Upper lobe of left lung (tissue), 6 donors: ENCODE measurements at regions not wholly inside any gene's neighbourhood (a gene's known extent, or its start where the extent isn't known, plus 50 kb on each side); places are given as distances from the start of the nearest gene placed in this dataset.

Source experiments
- ATAC-seq, 2 donors: fragments of 200-7000 bp; cut with Tn5 transposase; one replicate each; pipeline ENCODE4 v1.9.1; 2022; ENCODE audit warnings: mild to moderate bottlenecking in 2 of 2, moderate library complexity in 2 of 2; ENCODE audit not compliant: low FRiP score in 2 of 2
- DNase-seq, 2 donors: peaks; one replicate each; pipeline ENCODE4 v3.0.0-alpha.2; 2019 to 2020
- H3K27ac ChIP-seq, 4 donors: fragments of 200-600 bp; sonication (generic); one replicate each; pipeline ENCODE4 v1.5.1; 2016 to 2019
- H3K27me3 ChIP-seq, 4 donors: fragments of 200-600 bp; sonication (generic); one replicate each; pipeline ENCODE4 v1.5.1; 2017 to 2019
- H3K36me3 ChIP-seq, 4 donors: fragments of 200-600 bp; sonication (generic); one replicate each; pipeline ENCODE4 v1.5.1; 2016 to 2019
- H3K4me1 ChIP-seq, 4 donors: fragments of 200-600 bp; sonication (generic); one replicate each; pipeline ENCODE4 v1.5.1; 2018 to 2019
- H3K4me3 ChIP-seq, 4 donors: fragments of 200-600 bp; sonication (generic); one replicate each; pipeline ENCODE4 v1.5.1; 2017 to 2019; ENCODE audit warnings: mild to moderate bottlenecking in 2 of 4, moderate library complexity in 1 of 4
- H3K9me3 ChIP-seq, 4 donors: fragments of 200-600 bp; sonication (generic); one replicate each; pipeline ENCODE4 v1.5.1; 2018 to 2019
- CTCF ChIP-seq, 6 experiments: fragments of 450-650 bp in 4 of 6; fragments of 200-600 bp in 2 of 6; sonication (generic) in 2 of 6; IDR thresholded peaks; one replicate each; pipeline ENCODE4 v1.5.1; 2016 to 2019; ENCODE audit warnings: antibody characterized with exemption in 6 of 6
- EP300 ChIP-seq, 4 donors: sonication (generic); formaldehyde crosslinking; IDR thresholded peaks; one replicate each; pipeline ENCODE4 v1.5.1; 2017; ENCODE audit warnings: antibody characterized with exemption in 4 of 4, control low read depth in 2 of 4
- POLR2A ChIP-seq, 4 donors: fragments of 450-650 bp; IDR thresholded peaks; one replicate each; pipeline ENCODE4 v1.5.1; 2016 to 2017; ENCODE audit warnings: antibody characterized with exemption in 4 of 4, mild to moderate bottlenecking in 2 of 4
- POLR2AphosphoS5 ChIP-seq, 2 donors: sonication (generic); formaldehyde crosslinking; IDR thresholded peaks; one replicate each; pipeline ENCODE4 v1.5.1; 2017; ENCODE audit warnings: antibody characterized with exemption in 2 of 2
- WGBS, 2 donors: methylation state at CpG; one replicate each; pipeline ENCODE4 v1.1.5; 2017 to 2018; 5-methylcytosine and 5-hydroxymethylcytosine counted together
- donor health status: DM: no; HTN: no; CAD: no; lungs with moderate emphysema.
- donor health status: DM: no; HTN: yes; CAD: no; lungs with severe emphysema.

- DNase-seq, result no peak
- H3K4me1 ChIP-seq, result no peaks in the 10 kb centered on the region
- no peaks in the 10 kb centered on the region for H3K36me3 ChIP-seq
- no peak overlapping the region for H3K4me3 ChIP-seq
- no peak for ATAC-seq
- H3K27ac ChIP-seq, result no peak overlapping the region
- H3K9me3 ChIP-seq, result no peaks in the 10 kb centered on the region
- no peaks in the 10 kb centered on the region for H3K27me3 ChIP-seq
- no peak for TF ChIP-seq EP300 (IDR thresholded peaks at IDR 0.05)
- no peak for TF ChIP-seq CTCF (IDR thresholded peaks at IDR 0.05)
- TF ChIP-seq POLR2A (IDR thresholded peaks at IDR 0.05), result no peak
- no peak for TF ChIP-seq POLR2AphosphoS5 (IDR thresholded peaks at IDR 0.05)
Observed at GRCh38 chr10:91108820-91109219, 111.6 kb upstream of the PCGF5 start.

GRCh38 chr10:91111060-91111459, 109.4 kb upstream of the PCGF5 start:
- Histone ChIP-seq H3K36me3 (no peaks in the 10 kb centered on the region), H3K4me3 (no peak overlapping the region), H3K4me1 (no peaks in the 10 kb centered on the region), H3K27ac (no peak overlapping the region), H3K9me3 (no peaks in the 10 kb centered on the region), H3K27me3 (no peaks in the 10 kb centered on the region)
- DNase-seq (no peak), ATAC-seq (no peak)
- WGBS, 2 donors, result 97 to 100% methylated on average over 3 of the region's 3 CpGs
- TF ChIP-seq CTCF (IDR thresholded peaks at IDR 0.05) (no peak), POLR2A (IDR thresholded peaks at IDR 0.05) (no peak), EP300 (IDR thresholded peaks at IDR 0.05) (no peak), POLR2AphosphoS5 (IDR thresholded peaks at IDR 0.05) (no peak)

- H3K27ac ChIP-seq, result no peak overlapping the region
- no peaks in the 10 kb centered on the region for H3K36me3 ChIP-seq
- H3K4me3 ChIP-seq, result no peak overlapping the region
- H3K4me1 ChIP-seq, result no peaks in the 10 kb centered on the region
- WGBS, 2 donors, result 84 to 89% methylated on average over 9 of the region's 9 CpGs
- no peak for DNase-seq
- ATAC-seq, result no peak
- TF ChIP-seq EP300 (IDR thresholded peaks at IDR 0.05), result no peak
- TF ChIP-seq CTCF (IDR thresholded peaks at IDR 0.05), result no peak
- TF ChIP-seq POLR2A (IDR thresholded peaks at IDR 0.05), result no peak
- TF ChIP-seq POLR2AphosphoS5 (IDR thresholded peaks at IDR 0.05), result no peak
- H3K9me3 ChIP-seq, result no peaks in the 10 kb centered on the region
- no peaks in the 10 kb centered on the region for H3K27me3 ChIP-seq
Observed at GRCh38 chr10:91115618-91116390, 104.7 kb upstream of the PCGF5 start.

GRCh38 chr10:91117505-91117904, 103.0 kb upstream of the PCGF5 start:
- no peaks in the 10 kb centered on the region for H3K9me3 ChIP-seq
- no peaks in the 10 kb centered on the region for H3K27me3 ChIP-seq
- ATAC-seq, result no peak
- TF ChIP-seq CTCF (IDR thresholded peaks at IDR 0.05), result no peak
- TF ChIP-seq EP300 (IDR thresholded peaks at IDR 0.05), result no peak
- TF ChIP-seq POLR2A (IDR thresholded peaks at IDR 0.05), result no peak
- no peak for TF ChIP-seq POLR2AphosphoS5 (IDR thresholded peaks at IDR 0.05)
- H3K36me3 ChIP-seq, result no peaks in the 10 kb centered on the region
- 71 to 81% methylated on average over 2 of the region's 2 CpGs for WGBS, 2 donors
- H3K4me1 ChIP-seq, result no peaks in the 10 kb centered on the region
- no peak for DNase-seq
- H3K4me3 ChIP-seq, result no peak overlapping the region
- no peak overlapping the region for H3K27ac ChIP-seq

- Histone ChIP-seq H3K27me3 (no peaks in the 10 kb centered on the region), H3K4me1 (no peaks in the 10 kb centered on the region), H3K4me3 (no peak overlapping the region), H3K9me3 (no peaks in the 10 kb centered on the region), H3K27ac (no peak overlapping the region), H3K36me3 (no peaks in the 10 kb centered on the region)
- DNase-seq (no peak), ATAC-seq (no peak)
- TF ChIP-seq EP300 (IDR thresholded peaks at IDR 0.05), result no peak
- TF ChIP-seq POLR2A (IDR thresholded peaks at IDR 0.05), result no peak
- TF ChIP-seq CTCF (IDR thresholded peaks at IDR 0.05), result no peak
- TF ChIP-seq POLR2AphosphoS5 (IDR thresholded peaks at IDR 0.05), result no peak
- 71 to 80% methylated on average over 2 of the region's 2 CpGs for WGBS, 2 donors
Observed at GRCh38 chr10:91120348-91120747, 100.1 kb upstream of the PCGF5 start.
